PC-3 (cell line): ENCODE measurements at regions not wholly inside any gene's neighbourhood (a gene's known extent, or its start where the extent isn't known, plus 50 kb on each side); places are given as distances from the start of the nearest gene placed in this dataset.

Source experiments
- ATAC-seq: fragments of 200-7000 bp; cut with Tn5 transposase; 2 replicates; pipeline ENCODE4 v1.9.1; 2020; ENCODE audit warnings: mild to moderate bottlenecking, moderate library complexity
- BruUV-seq: library from RNA; stranded (reverse); fragments of 400-500 nt; replicated peaks from 2 replicates; lab custom pipeline; 2021; lab: Mats Ljungman, UMichigan
- CTCF ChIA-PET: fragments of 300-600 bp; sonication (Branson Sonifier 250); formaldehyde crosslinking; loops from one replicate; lab custom pipeline; 2022; ENCODE audit warnings: antibody characterized with exemption; lab: Charles Lee
- POLR2A ChIA-PET: fragments of 300-600 bp; sonication (Branson Sonifier 250); formaldehyde crosslinking; loops from one replicate; lab custom pipeline; 2022; ENCODE audit warnings: antibody characterized with exemption; ENCODE audit not compliant: unreplicated experiment; lab: Charles Lee
- DNase-seq: peaks from one replicate; pipeline ENCODE4 v3.0.0-alpha.2; 2015
- H2AFZ ChIP-seq: fragments of 300-600 bp; sonication (generic); 2 replicates; pipeline ENCODE4 v1.6.0; 2016; ENCODE audit warnings: antibody characterized with exemption, low read length
- H3F3A ChIP-seq: fragments of 300-600 bp; sonication (generic); one replicate; pipeline ENCODE4 v1.6.0; 2017; ENCODE audit warnings: antibody characterized with exemption, low read length, control low read depth, mild to moderate bottlenecking; ENCODE audit not compliant: unreplicated experiment
- H3K27ac ChIP-seq: fragments of 300-600 bp; sonication (generic); 2 replicates; pipeline ENCODE4 v1.5.1; 2016; ENCODE audit warnings: mild to moderate bottlenecking, low read length
- H3K27me3 ChIP-seq: fragments of 300-600 bp; sonication (generic); 2 replicates; pipeline ENCODE4 v1.6.1; 2016; ENCODE audit warnings: low read length, mixed read lengths
- H3K36me3 ChIP-seq: fragments of 300-600 bp; sonication (generic); 2 replicates; pipeline ENCODE4 v1.6.1; 2016; ENCODE audit warnings: low read depth, mixed run types, low read length, mixed read lengths
- H3K4me1 ChIP-seq: fragments of 300-600 bp; sonication (generic); 2 replicates; pipeline ENCODE4 v1.5.1; 2016; ENCODE audit warnings: low read length; ENCODE audit not compliant: insufficient read depth
- H3K4me2 ChIP-seq: fragments of 300-600 bp; sonication (generic); 2 replicates; pipeline ENCODE4 v1.6.0; 2016; ENCODE audit warnings: low read length
- H3K4me3 ChIP-seq: fragments of 300-600 bp; sonication (generic); 2 replicates; pipeline ENCODE4 v1.5.1; 2016; ENCODE audit warnings: mild to moderate bottlenecking, low read length, mixed read lengths
- H3K79me2 ChIP-seq: fragments of 300-600 bp; sonication (generic); 2 replicates; pipeline ENCODE4 v1.6.1; 2017; ENCODE audit warnings: low read length, mixed read lengths
- H3K9ac ChIP-seq: fragments of 300-600 bp; sonication (generic); 2 replicates; pipeline ENCODE4 v1.6.0; 2016; ENCODE audit warnings: mild to moderate bottlenecking, low read length
- H3K9me2 ChIP-seq: fragments of 300-600 bp; sonication (generic); replicated peaks from 2 replicates; pipeline ENCODE4 v1.6.1; 2016; ENCODE audit warnings: mixed run types, low read length, mixed read lengths
- H3K9me3 ChIP-seq: fragments of 300-600 bp; sonication (generic); 2 replicates; pipeline ENCODE4 v1.6.1; 2016; ENCODE audit warnings: low read length, mixed read lengths
- H4K20me1 ChIP-seq: fragments of 300-600 bp; sonication (generic); 2 replicates; pipeline ENCODE4 v1.6.1; 2016; ENCODE audit warnings: low read length, mixed read lengths
- CTCF ChIP-seq: fragments of 300-600 bp; sonication (generic); conservative IDR thresholded peaks from 2 replicates; pipeline ENCODE4 v1.5.1; 2017; ENCODE audit warnings: antibody characterized with exemption, low read depth, mild to moderate bottlenecking, low read length
- EZH2 ChIP-seq: fragments of 300-600 bp; sonication (generic); IDR thresholded peaks from one replicate; pipeline ENCODE4 v1.6.1; 2017; ENCODE audit warnings: antibody characterized with exemption, mild to moderate bottlenecking, low read length; ENCODE audit not compliant: unreplicated experiment
- EZH2phosphoT487 ChIP-seq: fragments of 300-600 bp; sonication (generic); IDR thresholded peaks from 2 replicates; pipeline ENCODE4 v1.6.1; 2018; ENCODE audit warnings: mild to moderate bottlenecking, antibody characterized with exemption, low read length, borderline replicate concordance
- intact Hi-C: fragments of 100-400 bp; cut with micrococcal nuclease; formaldehyde crosslinking; loops from 2 replicates; pipeline ENCODE4 v1.9.0; 2023

- DNase-seq, result no peak
- Histone ChIP-seq H3K9me3 (no peaks in the 10 kb centered on the region), H3K4me1 (peaks cover 6% of the 10 kb centered on the region), H3K79me2 (no peaks in the 10 kb centered on the region), H2AFZ (no peak overlapping the region), H3K9me2 (no peaks in the 10 kb centered on the region), H3F3A (no peaks in the 10 kb centered on the region), H3K4me3 (no peak overlapping the region), H3K36me3 (no peaks in the 10 kb centered on the region), H3K27me3 (no peaks in the 10 kb centered on the region), H3K4me2 (no peak overlapping the region), H3K9ac (no peak overlapping the region), H3K27ac (no peak overlapping the region), H4K20me1 (no peaks in the 10 kb centered on the region)
- CTCF ChIA-PET, result interaction anchor here (0.6 kb wide), 1 partner anchor 20 kb away, joined by 5 read pairs; no protein-coding TSS in a partner anchor
- ATAC-seq, result no peak
- no TSS peak for BruUV-seq
- no peak for TF ChIP-seq EZH2
- TF ChIP-seq CTCF, result no peak
- TF ChIP-seq EZH2phosphoT487, result no peak
- intact Hi-C loops, result no loop called here
- POLR2A ChIA-PET, result no interaction called here
Measured at GRCh38 chr3:18752273-18752934, 327.3 kb upstream of the SATB1 start.

- Histone ChIP-seq H3K4me2 (no peak overlapping the region), H3K27ac (no peak overlapping the region), H3K27me3 (no peaks in the 10 kb centered on the region), H3K9me2 (no peaks in the 10 kb centered on the region), H3K4me3 (no peak overlapping the region), H4K20me1 (no peaks in the 10 kb centered on the region), H3K4me1 (no peaks in the 10 kb centered on the region), H3K79me2 (no peaks in the 10 kb centered on the region), H3F3A (no peaks in the 10 kb centered on the region), H3K9me3 (no peaks in the 10 kb centered on the region), H3K36me3 (no peaks in the 10 kb centered on the region), H2AFZ (no peak overlapping the region), H3K9ac (no peak overlapping the region)
- ChIA-PET CTCF (interaction anchor here (0.6 kb wide), 1 partner anchor 19 kb away, joined by 5 read pairs; no protein-coding TSS in a partner anchor), POLR2A (no interaction called here)
- intact Hi-C loops, result no loop called here
- no TSS peak for BruUV-seq
- DNase-seq, result no peak
- no peak for ATAC-seq
- TF ChIP-seq CTCF, result no peak
- TF ChIP-seq EZH2, result no peak
- no peak for TF ChIP-seq EZH2phosphoT487
Measured at GRCh38 chr3:18751514-18751913, 326.4 kb upstream of the SATB1 start.

GRCh38 chr3:18747383-18747782, 322.2 kb upstream of the SATB1 start:
- TF ChIP-seq CTCF, result no peak
- TF ChIP-seq EZH2phosphoT487, result no peak
- TF ChIP-seq EZH2, result no peak
- Histone ChIP-seq H4K20me1 (no peaks in the 10 kb centered on the region), H3K79me2 (no peaks in the 10 kb centered on the region), H3K9ac (no peak overlapping the region), H3K4me3 (no peak overlapping the region), H2AFZ (no peak overlapping the region), H3K9me3 (no peaks in the 10 kb centered on the region), H3F3A (no peaks in the 10 kb centered on the region), H3K9me2 (no peaks in the 10 kb centered on the region), H3K27me3 (no peaks in the 10 kb centered on the region), H3K36me3 (no peaks in the 10 kb centered on the region), H3K27ac (no peak overlapping the region), H3K4me1 (no peaks in the 10 kb centered on the region), H3K4me2 (no peak overlapping the region)
- BruUV-seq, result no TSS peak
- ChIA-PET CTCF (no interaction called here), POLR2A (no interaction called here)
- intact Hi-C loops, result no loop called here
- DNase-seq, result no peak
- ATAC-seq, result no peak
